H1 (cell line): ENCODE measurements at regions not wholly inside any gene's neighbourhood (a gene's known extent, or its start where the extent isn't known, plus 50 kb on each side); places are given as distances from the start of the nearest gene placed in this dataset.

ENCODE experiments used
- CTCF ChIA-PET: fragments of 300-600 bp; sonication (Branson Sonifier 250); formaldehyde crosslinking; loops from one replicate; lab custom pipeline; 2021; ENCODE audit not compliant: partially characterized antibody; lab: Charles Lee
- POLR2A ChIA-PET: fragments of 300-600 bp; sonication (Branson Sonifier 250); formaldehyde crosslinking; loops from one replicate; lab custom pipeline; 2021; ENCODE audit warnings: inconsistent platforms; ENCODE audit not compliant: partially characterized antibody; lab: Charles Lee
- DNase-seq, 2 experiments: peaks; one replicate each; pipeline versions ENCODE4 v3.0.0 to v3.0.0-alpha.2; 2010 to 2022; ENCODE audit warnings: low spot score in 2 of 2, low read depth in 1 of 2, mixed read lengths in 1 of 2
- FAIRE-seq: peaks from 2 replicates; lab custom pipeline; 2011; peaks lifted over from hg19 to GRCh38; lab: Jason Lieb, UNC
- H2AFZ ChIP-seq: 2 replicates; pipeline ENCODE4 v1.8.1; 2012; ENCODE audit warnings: low read length, inconsistent platforms
- H2AK5ac ChIP-seq: 2 replicates; pipeline ENCODE4 v1.6.1; 2013; ENCODE audit warnings: low read depth, low read length
- H2BK120ac ChIP-seq: replicated peaks from 2 replicates; pipeline ENCODE3; 2013; ENCODE audit warnings: low read depth, low read length, inconsistent platforms
- H2BK12ac ChIP-seq: 2 replicates; pipeline ENCODE4 v1.6.1; 2013; ENCODE audit warnings: low read depth, low read length
- H2BK15ac ChIP-seq: 2 replicates; pipeline ENCODE4 v1.6.1; 2013; ENCODE audit warnings: low read length
- H2BK20ac ChIP-seq: 2 replicates; pipeline ENCODE4 v1.6.1; 2013; ENCODE audit warnings: low read length
- H2BK5ac ChIP-seq: 2 replicates; pipeline ENCODE4 v1.6.1; 2013; ENCODE audit warnings: low read depth, low read length
- H3K14ac ChIP-seq: 2 replicates; pipeline ENCODE4 v1.6.1; 2013; ENCODE audit warnings: inconsistent platforms; ENCODE audit not compliant: insufficient read length
- H3K18ac ChIP-seq: 2 replicates; pipeline ENCODE4 v1.6.1; 2013; ENCODE audit warnings: low read length; ENCODE audit errors: extremely low read depth
- H3K23ac ChIP-seq: 2 replicates; pipeline ENCODE4 v1.6.1; 2013; ENCODE audit warnings: inconsistent platforms; ENCODE audit not compliant: insufficient read length
- H3K23me2 ChIP-seq: 2 replicates; pipeline ENCODE4 v1.6.1; 2013; ENCODE audit warnings: low read depth, low read length
- H3K27ac ChIP-seq: 2 replicates; pipeline ENCODE4 v1.6.1; 2011; ENCODE audit warnings: low read depth, low read length, inconsistent platforms
- H3K27me3 ChIP-seq, 4 experiments: replicated peaks in 1 of 4; 1 replicate in 1 of 4; 2 replicates in 3 of 4; pipeline versions ENCODE4 v1.6.1 to v1.8.1; 2011 to 2013; ENCODE audit warnings: low read length in 3 of 4, mild to moderate bottlenecking in 3 of 4, inconsistent platforms in 2 of 4, mixed read lengths in 2 of 4, moderate library complexity in 1 of 4; ENCODE audit not compliant: control insufficient read depth in 3 of 4, insufficient read depth in 3 of 4; ENCODE audit errors: extremely low read depth in 1 of 4
- H3K36me3 ChIP-seq, 4 experiments: 2 replicates each; pipeline versions ENCODE4 v1.6.1 to v1.8.1; 2011 to 2013; ENCODE audit warnings: mild to moderate bottlenecking in 4 of 4, low read length in 3 of 4, moderate library complexity in 2 of 4, control low read depth in 1 of 4, inconsistent platforms in 1 of 4; ENCODE audit not compliant: insufficient read depth in 4 of 4, control insufficient read depth in 2 of 4
- H3K4ac ChIP-seq: replicated peaks from 2 replicates; pipeline ENCODE3; 2013; ENCODE audit warnings: low read length, low read depth, mixed read lengths, inconsistent platforms; ENCODE audit not compliant: insufficient read length
- H3K4me1 ChIP-seq, 4 experiments: replicated peaks in 1 of 4; 1 replicate in 1 of 4; 2 replicates in 3 of 4; pipeline versions ENCODE4 v1.6.1 to v1.8.1; 2011 to 2013; ENCODE audit warnings: low read length in 3 of 4, inconsistent platforms in 2 of 4, mixed read lengths in 1 of 4; ENCODE audit not compliant: insufficient read depth in 4 of 4, control insufficient read depth in 3 of 4
- H3K4me2 ChIP-seq, 2 experiments: 2 replicates each; pipeline versions ENCODE4 v1.6.1 to v1.8.1; 2011 to 2013; ENCODE audit warnings: low read depth in 2 of 2, low read length in 2 of 2, control low read depth in 1 of 2, inconsistent platforms in 1 of 2, mild to moderate bottlenecking in 1 of 2; ENCODE audit not compliant: insufficient read depth in 1 of 2
- H3K4me3 ChIP-seq, 4 experiments: fragments of 200-600, 300-600 bp in 1 of 4; sonication (generic), shearing (Covaris generic), sonication (Bioruptor Twin) in 1 of 4; 2 replicates each; pipeline versions ENCODE4 v1.5.1 to v1.8.1; 2011 to 2016; ENCODE audit warnings: low read length in 4 of 4, low read depth in 3 of 4, control low read depth in 2 of 4, inconsistent platforms in 2 of 4, mild to moderate bottlenecking in 2 of 4, mixed read lengths in 1 of 4, moderate library complexity in 1 of 4; ENCODE audit not compliant: insufficient read depth in 2 of 4; ENCODE audit errors: extremely low read depth in 1 of 4
- H3K56ac ChIP-seq: replicated peaks from 2 replicates; pipeline ENCODE3; 2013; ENCODE audit warnings: low read depth, mild to moderate bottlenecking, mixed read lengths, low read length, inconsistent platforms; ENCODE audit not compliant: insufficient read length
- H3K79me1 ChIP-seq: 2 replicates; pipeline ENCODE4 v1.6.1; 2013; ENCODE audit warnings: low read depth, low read length, control low read depth
- H3K79me2 ChIP-seq, 2 experiments: 2 replicates each; pipeline versions ENCODE4 v1.6.1 to v1.8.1; 2012 to 2013; ENCODE audit warnings: low read length in 2 of 2, mild to moderate bottlenecking in 2 of 2, inconsistent platforms in 1 of 2; ENCODE audit not compliant: insufficient read depth in 2 of 2, control insufficient read depth in 1 of 2
- H3K9ac ChIP-seq, 4 experiments: replicated peaks in 1 of 4; 1 replicate in 1 of 4; 2 replicates in 3 of 4; pipeline versions ENCODE4 v1.6.1 to v1.8.1; 2011 to 2013; ENCODE audit warnings: low read depth in 3 of 4, low read length in 3 of 4, control low read depth in 2 of 4, mild to moderate bottlenecking in 2 of 4, moderate library complexity in 2 of 4, inconsistent platforms in 1 of 4; ENCODE audit errors: extremely low read depth in 1 of 4
- H3K9me3 ChIP-seq, 2 experiments: 2 replicates each; pipeline versions ENCODE4 v1.6.1 to v1.8.1; 2012 to 2013; ENCODE audit warnings: mild to moderate bottlenecking in 2 of 2, moderate library complexity in 2 of 2, control low read depth in 1 of 2, inconsistent platforms in 1 of 2, low read depth in 1 of 2, low read length in 1 of 2, mixed read lengths in 1 of 2; ENCODE audit not compliant: insufficient read depth in 2 of 2
- H4K20me1 ChIP-seq, 2 experiments: replicated peaks in 1 of 2; 2 replicates each; pipeline versions ENCODE3 to v1.8.1; 2011 to 2013; ENCODE audit warnings: inconsistent platforms in 2 of 2, low read length in 2 of 2, mild to moderate bottlenecking in 1 of 2; ENCODE audit not compliant: insufficient read depth in 2 of 2, control insufficient read depth in 1 of 2
- H4K5ac ChIP-seq: 2 replicates; pipeline ENCODE4 v1.6.1; 2013; ENCODE audit warnings: low read length, low read depth, mixed read lengths, inconsistent platforms; ENCODE audit not compliant: insufficient read length
- H4K8ac ChIP-seq: 2 replicates; pipeline ENCODE4 v1.8.0; 2013; ENCODE audit warnings: mild to moderate bottlenecking, moderate library complexity, low read length, inconsistent platforms; ENCODE audit not compliant: insufficient read depth; ENCODE audit errors: extremely low read depth
- H4K91ac ChIP-seq: replicated peaks from 2 replicates; pipeline ENCODE3; 2013; ENCODE audit warnings: low read length, mixed read lengths, inconsistent platforms; ENCODE audit not compliant: insufficient read length
- CBX8 ChIP-seq: fragments of 300-800, 300-1000 bp; sonication (generic); IDR thresholded peaks from 2 replicates; pipeline ENCODE4 v1.7.1; 2016; ENCODE audit warnings: low read depth, low read length, borderline replicate concordance
- CHD2 ChIP-seq: IDR thresholded peaks from 2 replicates; pipeline ENCODE4 v1.6.1; 2012; ENCODE audit warnings: low read length, improper control_type of control experiment
- EGR1 ChIP-seq: IDR thresholded peaks from 2 replicates; pipeline ENCODE4 v1.6.1; 2011; ENCODE audit warnings: low read depth, low read length, borderline replicate concordance
- JUN ChIP-seq: IDR thresholded peaks from 2 replicates; pipeline ENCODE4 v1.6.1; 2011; ENCODE audit warnings: low read depth, mild to moderate bottlenecking, improper control_type of control experiment, low read length
- KDM4A ChIP-seq: IDR thresholded peaks from one replicate; pipeline ENCODE4 v1.7.1; 2012; ENCODE audit warnings: low read depth, mild to moderate bottlenecking, moderate library complexity, low read length, inconsistent platforms; ENCODE audit not compliant: severe bottlenecking
- TAF7 ChIP-seq: optimal IDR thresholded peaks from 2 replicates; pipeline ENCODE3; 2011; ENCODE audit warnings: low read depth, mild to moderate bottlenecking, inconsistent platforms, low read length, moderate library complexity, borderline replicate concordance
- WGBS, 2 experiments: shearing (Covaris generic) in 1 of 2; methylation state at CpG; one replicate each; pipeline versions ENCODE4 v1.1.6 to v1.1.7; 2013 to 2015; ENCODE audit warnings: low lambda C conversion rate in 2 of 2, mixed read lengths in 2 of 2, inconsistent platforms in 1 of 2, low coverage in 1 of 2, missing lambda C conversion rate in 1 of 2; ENCODE audit not compliant: insufficient replicate concordance in 2 of 2, insufficient coverage in 1 of 2, insufficient read length in 1 of 2; ENCODE audit errors: extremely low coverage in 1 of 2, missing lambda C conversion rate in 1 of 2; 5-methylcytosine and 5-hydroxymethylcytosine counted together

DNA sequence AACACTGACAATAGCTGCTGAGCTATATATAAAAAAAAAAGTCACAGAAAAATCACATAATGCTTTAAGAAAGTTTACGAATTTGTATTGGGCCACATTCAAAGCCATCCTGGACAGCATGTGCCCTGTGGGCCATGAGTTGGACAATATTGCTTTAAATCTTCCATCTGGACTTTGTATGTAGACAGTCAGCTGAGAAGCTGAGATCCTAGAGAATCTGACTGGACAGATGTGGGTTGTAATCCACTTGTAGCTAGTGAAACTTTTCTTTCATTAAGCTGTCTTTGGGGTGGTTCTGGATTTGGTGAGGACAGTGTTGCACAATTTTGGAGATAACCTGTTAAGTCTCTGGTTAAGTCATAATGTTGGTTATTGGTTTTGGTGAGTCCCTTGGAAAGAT, 824.5 kb downstream of the CCSER2 start:
- no peak overlapping the region for H2BK120ac ChIP-seq
- TF ChIP-seq KDM4A, result no peak
- TF ChIP-seq JUN, result no peak
- no peak for TF ChIP-seq TAF7
- no peak for TF ChIP-seq EGR1
- no peak for TF ChIP-seq CBX8
- no peak for TF ChIP-seq CHD2
- H3K23ac ChIP-seq, result no peak overlapping the region
- DNase-seq, result no peak
- H2AK5ac ChIP-seq, result no peak overlapping the region
- no peak overlapping the region for H3K27ac ChIP-seq
- ChIA-PET POLR2A (no interaction called here), CTCF (interaction anchor here (0.6 to 2.4 kb wide), 6 partner anchors 11 to 566 kb away, joined by 3 to 6 read pairs (median 3); no protein-coding TSS in a partner anchor)
- FAIRE-seq, result no peak
- H3K9ac ChIP-seq, result no peak overlapping the region
- H3K9me3 ChIP-seq, result no peaks in the 10 kb centered on the region
- H4K8ac ChIP-seq, result no peak overlapping the region
- H3K4ac ChIP-seq, result no peak overlapping the region
- no peaks in the 10 kb centered on the region for H4K20me1 ChIP-seq
- H3K56ac ChIP-seq, result no peak overlapping the region
- H3K79me1 ChIP-seq, result no peaks in the 10 kb centered on the region
- no peak overlapping the region for H4K5ac ChIP-seq
- no peaks in the 10 kb centered on the region for H3K23me2 ChIP-seq
- peaks cover 0 to 12% (median 10%) of the 10 kb centered on the region in 4 experiments; a peak in 5 of 7 replicates for H3K4me1 ChIP-seq
- no peak overlapping the region for H3K4me3 ChIP-seq
- H3K18ac ChIP-seq, result no peak overlapping the region
- no peaks in the 10 kb centered on the region for H3K79me2 ChIP-seq
- no peak overlapping the region for H2BK20ac ChIP-seq
- H2BK15ac ChIP-seq, result no peak overlapping the region
- no peaks in the 10 kb centered on the region for H3K36me3 ChIP-seq
- H3K4me2 ChIP-seq, result no peak overlapping the region
- no peak overlapping the region for H4K91ac ChIP-seq
- peaks cover 0 to 3% (median 0%) of the 10 kb centered on the region in 4 experiments; a peak in 2 of 7 replicates for H3K27me3 ChIP-seq
- H2AFZ ChIP-seq, result no peak overlapping the region
- 73% methylated on average over 1 of the region's 1 CpG; no CpG with 5 or more reads in 1 of the 2 experiments for WGBS, 2 experiments
- no peak overlapping the region for H3K14ac ChIP-seq
- H2BK5ac ChIP-seq, result no peak overlapping the region
- H2BK12ac ChIP-seq, result no peak overlapping the region
